Neural progenitor cell (in vitro differentiated cells): ENCODE measurements at regions not wholly inside any gene's neighbourhood (a gene's known extent, or its start where the extent isn't known, plus 50 kb on each side); places are given as distances from the start of the nearest gene placed in this dataset.

Experiments used
- DNase-seq: peaks from one replicate; pipeline ENCODE4 v3.0.0-alpha.2; 2016; ENCODE audit warnings: low spot score
- H2AFZ ChIP-seq: fragments of 200-600 bp; sonication (generic); replicated peaks from 2 replicates; pipeline ENCODE4 v1.6.1; 2016; ENCODE audit warnings: antibody characterized with exemption
- H3F3A ChIP-seq: fragments of 200-600 bp; sonication (generic); 2 replicates; pipeline ENCODE4 v1.6.1; 2016; ENCODE audit warnings: antibody characterized with exemption, low read depth
- H3K27ac ChIP-seq: fragments of 200-600 bp; sonication (generic); 2 replicates; pipeline ENCODE4 v1.5.1; 2016; ENCODE audit warnings: mild to moderate bottlenecking
- H3K27me3 ChIP-seq: fragments of 200-600 bp; sonication (generic); 2 replicates; pipeline ENCODE4 v1.6.1; 2016; ENCODE audit warnings: mild to moderate bottlenecking, moderate library complexity
- H3K36me3 ChIP-seq: fragments of 200-600 bp; sonication (generic); 2 replicates; pipeline ENCODE4 v1.5.1; 2016
- H3K4me1 ChIP-seq: fragments of 200-600 bp; sonication (generic); 2 replicates; pipeline ENCODE4 v1.6.1; 2016; ENCODE audit warnings: mixed run types
- H3K4me2 ChIP-seq: fragments of 200-600 bp; sonication (generic); 2 replicates; pipeline ENCODE4 v1.6.1; 2016
- H3K4me3 ChIP-seq: fragments of 200-600 bp; sonication (generic); 2 replicates; pipeline ENCODE4 v1.5.1; 2016
- H3K79me2 ChIP-seq: fragments of 200-600 bp; sonication (generic); 2 replicates; pipeline ENCODE4 v1.6.1; 2016; ENCODE audit warnings: low read depth
- H3K9ac ChIP-seq: fragments of 200-600 bp; sonication (generic); 2 replicates; pipeline ENCODE4 v1.6.1; 2016
- H3K9me3 ChIP-seq: fragments of 200-600 bp; sonication (generic); 2 replicates; pipeline ENCODE4 v1.5.1; 2016; ENCODE audit warnings: low read depth
- H4K20me1 ChIP-seq: fragments of 200-600 bp; sonication (generic); 2 replicates; pipeline ENCODE4 v1.6.1; 2016; ENCODE audit warnings: low read depth
- H3K27ac Mint-ChIP-seq: 3 replicates; pipeline ENCODE4 v1.8.0; 2021; ENCODE audit warnings: mixed read lengths
- H3K27me3 Mint-ChIP-seq: 2 replicates; pipeline ENCODE4 v1.8.0; 2022; ENCODE audit warnings: low read depth, mild to moderate bottlenecking, inconsistent platforms, moderate library complexity, mixed read lengths; ENCODE audit not compliant: insufficient read depth
- H3K36me3 Mint-ChIP-seq: 3 replicates; pipeline ENCODE4 v1.8.0; 2021; ENCODE audit warnings: mixed read lengths
- H3K4me1 Mint-ChIP-seq: 3 replicates; pipeline ENCODE4 v1.8.0; 2021; ENCODE audit warnings: mixed read lengths
- H3K4me3 Mint-ChIP-seq: 3 replicates; pipeline ENCODE4 v1.8.0; 2021; ENCODE audit warnings: mild to moderate bottlenecking, moderate library complexity, mixed read lengths
- H3K9me3 Mint-ChIP-seq: 3 replicates; pipeline ENCODE4 v1.8.0; 2020; ENCODE audit warnings: mixed read lengths
- CTCF ChIP-seq: fragments of 200-600 bp; sonication (generic); IDR thresholded peaks from 2 replicates; pipeline ENCODE4 v1.5.1; 2017; ENCODE audit warnings: antibody characterized with exemption, mild to moderate bottlenecking
- EZH2 ChIP-seq: fragments of 200-600 bp; sonication (generic); IDR thresholded peaks from 2 replicates; pipeline ENCODE4 v1.6.1; 2017; ENCODE audit warnings: antibody characterized with exemption, mild to moderate bottlenecking, moderate library complexity
- EZH2phosphoT487 ChIP-seq: fragments of 200-600 bp; sonication (generic); IDR thresholded peaks from 2 replicates; pipeline ENCODE4 v1.6.1; 2017; ENCODE audit warnings: antibody characterized with exemption

DNA sequence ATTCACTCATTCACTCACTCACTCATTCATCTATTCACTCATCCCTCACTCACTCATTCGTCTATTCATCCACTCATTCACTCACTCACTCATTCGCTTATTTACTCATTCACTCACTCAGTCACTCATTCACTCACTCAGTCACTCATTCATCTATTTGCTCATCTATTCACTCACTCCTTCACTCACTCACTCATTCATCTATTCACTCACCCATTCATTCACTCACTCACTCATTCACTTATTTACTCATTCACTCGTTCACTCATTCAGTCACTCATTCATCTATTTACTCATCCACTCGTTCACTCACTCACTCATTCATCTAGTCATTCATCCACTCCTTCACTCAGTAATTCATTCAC lies 128.2 kb downstream of the TTLL2 start:
- H3K4me2 ChIP-seq, result no peak overlapping the region
- Mint-ChIP-seq H3K4me3 (no peak overlapping the region), H3K27ac (no peak overlapping the region), H3K9me3 (peaks cover 2% of the 10 kb centered on the region), H3K4me1 (peaks cover 11% of the 10 kb centered on the region), H3K36me3 (no peaks in the 10 kb centered on the region), H3K27me3 (peaks cover 4% of the 10 kb centered on the region)
- no peak for TF ChIP-seq EZH2
- TF ChIP-seq EZH2phosphoT487, result no peak
- no peak for TF ChIP-seq CTCF
- no peak overlapping the region for H3K27ac ChIP-seq
- H3K27me3 ChIP-seq, result no peaks in the 10 kb centered on the region
- no peak overlapping the region for H3K4me3 ChIP-seq
- peaks cover 12% of the 10 kb centered on the region for H3F3A ChIP-seq
- no peak overlapping the region for H3K9ac ChIP-seq
- peaks cover 20% of the 10 kb centered on the region for H3K4me1 ChIP-seq
- H4K20me1 ChIP-seq, result no peaks in the 10 kb centered on the region
- no peak for DNase-seq
- no peaks in the 10 kb centered on the region for H3K9me3 ChIP-seq
- no peaks in the 10 kb centered on the region for H3K79me2 ChIP-seq
- no peak overlapping the region for H2AFZ ChIP-seq
- H3K36me3 ChIP-seq, result no peaks in the 10 kb centered on the region

- Histone ChIP-seq H3K27me3 (no peaks in the 10 kb centered on the region), H3F3A (peaks cover 12% of the 10 kb centered on the region), H3K79me2 (no peaks in the 10 kb centered on the region), H3K4me1 (peaks cover 21% of the 10 kb centered on the region), H3K36me3 (no peaks in the 10 kb centered on the region), H3K9ac (no peak overlapping the region), H3K4me3 (no peak overlapping the region), H3K9me3 (no peaks in the 10 kb centered on the region), H4K20me1 (no peaks in the 10 kb centered on the region), H2AFZ (no peak overlapping the region), H3K27ac (no peak overlapping the region), H3K4me2 (no peak overlapping the region)
- no peak for TF ChIP-seq EZH2
- TF ChIP-seq CTCF, result no peak
- TF ChIP-seq EZH2phosphoT487, result no peak
- H3K36me3 Mint-ChIP-seq, result no peaks in the 10 kb centered on the region
- H3K9me3 Mint-ChIP-seq, result peaks cover 2% of the 10 kb centered on the region
- no peak overlapping the region for H3K4me3 Mint-ChIP-seq
- DNase-seq, result no peak
- H3K27me3 Mint-ChIP-seq, result peaks cover 4% of the 10 kb centered on the region
- peaks cover 11% of the 10 kb centered on the region for H3K4me1 Mint-ChIP-seq
- H3K27ac Mint-ChIP-seq, result no peak overlapping the region
Measured at GRCh38 chr6:167454003-167454402, 129.1 kb downstream of the TTLL2 start.

DNA sequence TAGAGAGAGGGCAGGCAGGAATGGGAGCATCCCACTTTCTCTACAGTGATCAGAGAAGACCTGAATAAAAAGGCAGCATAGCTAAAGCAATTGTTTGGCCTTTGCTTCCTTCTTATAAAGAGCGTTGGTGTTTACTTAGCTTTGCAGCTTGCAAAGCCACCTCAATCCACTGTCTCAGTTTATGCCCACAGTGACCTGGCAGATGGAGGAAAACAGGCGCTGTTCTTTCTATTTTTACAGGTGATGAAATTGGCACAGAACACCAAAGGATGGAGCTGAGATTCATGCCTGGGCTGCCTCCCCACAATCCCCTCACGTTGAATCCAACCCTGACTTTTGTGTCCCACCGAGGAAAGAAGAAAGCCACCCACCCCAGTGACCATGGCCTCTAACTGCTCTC lies 130.5 kb downstream of the TTLL2 start:
- no peaks in the 10 kb centered on the region for H4K20me1 ChIP-seq
- Mint-ChIP-seq H3K27ac (no peak overlapping the region), H3K4me1 (peaks cover 4% of the 10 kb centered on the region), H3K4me3 (no peak overlapping the region), H3K27me3 (peaks cover 4% of the 10 kb centered on the region), H3K9me3 (peaks cover 2% of the 10 kb centered on the region), H3K36me3 (no peaks in the 10 kb centered on the region)
- no peaks in the 10 kb centered on the region for H3K36me3 ChIP-seq
- H3K4me3 ChIP-seq, result no peak overlapping the region
- no peaks in the 10 kb centered on the region for H3K79me2 ChIP-seq
- DNase-seq, result no peak
- H3K27me3 ChIP-seq, result no peaks in the 10 kb centered on the region
- H3K4me2 ChIP-seq, result no peak overlapping the region
- H3K9me3 ChIP-seq, result no peaks in the 10 kb centered on the region
- H3F3A ChIP-seq, result peaks cover 12% of the 10 kb centered on the region
- TF ChIP-seq CTCF (no peak), EZH2 (no peak), EZH2phosphoT487 (no peak)
- H3K27ac ChIP-seq, result no peak overlapping the region
- no peak overlapping the region for H2AFZ ChIP-seq
- peaks cover 21% of the 10 kb centered on the region for H3K4me1 ChIP-seq
- no peak overlapping the region for H3K9ac ChIP-seq
